ENCODE measurements at regions not wholly inside any gene's neighbourhood (a gene's known extent, or its start where the extent isn't known, plus 50 kb on each side); places are given as distances from the start of the nearest gene placed in this dataset.

- ChIA-PET POLR2A (no interaction called here), CTCF (no interaction called here)
- H3K36me3 Mint-ChIP-seq (ENCODE audit: low read depth), result no peaks in the 10 kb centered on the region
- intact Hi-C loops (cut with micrococcal nuclease), result no loop called here
- no peak overlapping the region for H3K27ac Mint-ChIP-seq
- TF ChIP-seq CTCF (IDR thresholded peaks at IDR 0.05), result no peak
- ATAC-seq (ENCODE audit: low read depth) (no peak), DNase-seq (no peak)
- no peaks in the 10 kb centered on the region for H3K27me3 Mint-ChIP-seq
- no peak overlapping the region for H3K4me3 Mint-ChIP-seq
- no peaks in the 10 kb centered on the region for H3K4me1 Mint-ChIP-seq
- H3K9me3 Mint-ChIP-seq, result peaks cover 11% of the 10 kb centered on the region
Measured at GRCh38 chr13:81334481-81334880, 993.6 kb upstream of the SPRY2 start.

GRCh38 chr13:81326913-81327312, 986.0 kb upstream of the SPRY2 start:
- peaks cover 7% of the 10 kb centered on the region for H3K9me3 Mint-ChIP-seq
- intact Hi-C loops (cut with micrococcal nuclease), result no loop called here
- H3K36me3 Mint-ChIP-seq (ENCODE audit: low read depth), result no peaks in the 10 kb centered on the region
- H3K4me1 Mint-ChIP-seq, result no peaks in the 10 kb centered on the region
- no peak for TF ChIP-seq CTCF (IDR thresholded peaks at IDR 0.05)
- ATAC-seq (ENCODE audit: low read depth) (no peak), DNase-seq (no peak)
- no peaks in the 10 kb centered on the region for H3K27me3 Mint-ChIP-seq
- CTCF ChIA-PET, result no interaction called here
- no peak overlapping the region for H3K27ac Mint-ChIP-seq
- POLR2A ChIA-PET, result no interaction called here
- H3K4me3 Mint-ChIP-seq, result no peak overlapping the region

- ATAC-seq (ENCODE audit: low read depth), result no peak
- Mint-ChIP-seq H3K4me1 (no peaks in the 10 kb centered on the region), H3K4me3 (no peak overlapping the region), H3K27ac (no peak overlapping the region), H3K27me3 (no peaks in the 10 kb centered on the region), H3K9me3 (peaks cover 4% of the 10 kb centered on the region), H3K36me3 (ENCODE audit: low read depth) (no peaks in the 10 kb centered on the region)
- no peak for TF ChIP-seq CTCF (IDR thresholded peaks at IDR 0.05)
- POLR2A ChIA-PET, result no interaction called here
- CTCF ChIA-PET, result no interaction called here
- intact Hi-C loops (cut with micrococcal nuclease), result no loop called here
- no peak for DNase-seq
Measured at GRCh38 chr13:81320516-81320915, 979.6 kb upstream of the SPRY2 start.

GRCh38 chr13:81319351-81319750, 978.4 kb upstream of the SPRY2 start:
- H3K4me3 Mint-ChIP-seq, result no peak overlapping the region
- peaks cover 4% of the 10 kb centered on the region for H3K9me3 Mint-ChIP-seq
- DNase-seq, result no peak

GRCh38 chr13:81318231-81319019, 977.5 kb upstream of the SPRY2 start:
- H3K27ac Mint-ChIP-seq, result no peak overlapping the region
- intact Hi-C loops (cut with micrococcal nuclease), result no loop called here
- DNase-seq, result no peak
- H3K9me3 Mint-ChIP-seq, result peaks cover 4% of the 10 kb centered on the region
- no peak for ATAC-seq (ENCODE audit: low read depth)
- POLR2A ChIA-PET, result no interaction called here
- no peaks in the 10 kb centered on the region for H3K36me3 Mint-ChIP-seq (ENCODE audit: low read depth)
- H3K4me1 Mint-ChIP-seq, result no peaks in the 10 kb centered on the region
- CTCF ChIA-PET, result no interaction called here
- H3K27me3 Mint-ChIP-seq, result no peaks in the 10 kb centered on the region
- no peak for TF ChIP-seq CTCF (IDR thresholded peaks at IDR 0.05)
- H3K4me3 Mint-ChIP-seq, result no peak overlapping the region

More at GRCh38 chr13:81319351-81319750, 978.4 kb upstream of the SPRY2 start:
- POLR2A ChIA-PET, result no interaction called here
- intact Hi-C loops (cut with micrococcal nuclease), result no loop called here
- no peaks in the 10 kb centered on the region for H3K36me3 Mint-ChIP-seq (ENCODE audit: low read depth)
- no peaks in the 10 kb centered on the region for H3K27me3 Mint-ChIP-seq
- ATAC-seq (ENCODE audit: low read depth), result no peak
- TF ChIP-seq CTCF (IDR thresholded peaks at IDR 0.05), result no peak
- no peak overlapping the region for H3K27ac Mint-ChIP-seq
- H3K4me1 Mint-ChIP-seq, result no peaks in the 10 kb centered on the region
- CTCF ChIA-PET, result no interaction called here
